ENCODE measurements at regions not wholly inside any gene's neighbourhood (a gene's known extent, or its start where the extent isn't known, plus 50 kb on each side); places are given as distances from the start of the nearest gene placed in this dataset.

- no peak for TF ChIP-seq CTCF (IDR thresholded peaks at IDR 0.05; ENCODE audit: insufficient read depth, low read depth, low read length, missing control alignments)
- H3K4me3 ChIP-seq (ENCODE audit: low read depth, low read length): no peak overlapping the region
- DNase-seq (ENCODE audit: low read depth): no peak
These were observed 186.1 kb upstream of the PRLR start for GRCh38 chr5:35416217-35416988.

DNA sequence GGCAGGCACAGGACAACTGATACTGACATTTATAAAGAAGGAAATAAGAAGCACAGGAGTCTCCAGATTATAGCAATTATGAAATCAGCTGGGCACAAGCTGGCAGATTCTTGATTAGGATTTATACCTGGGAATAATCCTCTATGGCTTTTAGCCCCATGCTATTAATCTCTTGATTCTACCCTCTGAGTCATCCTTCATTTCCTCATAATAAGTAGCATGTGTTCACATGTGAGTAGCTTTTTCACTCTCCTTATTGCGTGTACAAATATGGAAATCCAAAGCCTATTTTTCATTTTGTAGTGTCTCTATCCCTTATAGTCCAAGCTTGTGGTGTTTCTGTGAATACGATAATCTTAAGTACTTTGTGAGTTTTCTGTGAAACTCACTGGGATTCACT is 185.0 kb upstream of the PRLR start:
- DNase-seq (ENCODE audit: low read depth): no peak
- TF ChIP-seq CTCF (IDR thresholded peaks at IDR 0.05; ENCODE audit: insufficient read depth, low read depth, low read length, missing control alignments): no peak
- no peak overlapping the region for H3K4me3 ChIP-seq (ENCODE audit: low read depth, low read length)

- TF ChIP-seq CTCF (IDR thresholded peaks at IDR 0.05; ENCODE audit: insufficient read depth, low read depth, low read length, missing control alignments): no peak
- no peak overlapping the region for H3K4me3 ChIP-seq (ENCODE audit: low read depth, low read length)
- DNase-seq (ENCODE audit: low read depth): no peak
These were observed 179.1 kb upstream of the PRLR start for GRCh38 chr5:35409361-35409760.

DNA sequence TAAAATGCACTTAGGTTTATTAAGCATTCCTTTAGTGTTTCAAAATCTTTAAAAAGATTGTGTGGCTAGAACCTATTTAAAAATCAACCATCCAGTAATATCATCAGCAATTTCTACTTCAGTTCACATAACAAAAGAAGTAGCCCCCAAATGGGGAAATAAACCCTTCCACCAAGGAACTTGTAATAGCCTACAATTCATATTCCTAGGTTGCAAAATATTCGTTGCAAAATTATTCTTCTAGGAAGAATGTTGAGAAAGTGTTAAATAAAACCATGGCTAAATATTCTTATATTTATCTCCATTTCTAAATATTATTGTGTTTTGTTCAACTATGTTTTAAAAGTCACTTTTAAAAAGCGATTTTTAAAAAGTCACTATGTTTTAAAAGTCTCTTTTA is 177.9 kb upstream of the PRLR start:
- TF ChIP-seq CTCF (IDR thresholded peaks at IDR 0.05; ENCODE audit: insufficient read depth, low read depth, low read length, missing control alignments): no peak
- no peak overlapping the region for H3K4me3 ChIP-seq (ENCODE audit: low read depth, low read length)
- DNase-seq (ENCODE audit: low read depth): no peak

DNA sequence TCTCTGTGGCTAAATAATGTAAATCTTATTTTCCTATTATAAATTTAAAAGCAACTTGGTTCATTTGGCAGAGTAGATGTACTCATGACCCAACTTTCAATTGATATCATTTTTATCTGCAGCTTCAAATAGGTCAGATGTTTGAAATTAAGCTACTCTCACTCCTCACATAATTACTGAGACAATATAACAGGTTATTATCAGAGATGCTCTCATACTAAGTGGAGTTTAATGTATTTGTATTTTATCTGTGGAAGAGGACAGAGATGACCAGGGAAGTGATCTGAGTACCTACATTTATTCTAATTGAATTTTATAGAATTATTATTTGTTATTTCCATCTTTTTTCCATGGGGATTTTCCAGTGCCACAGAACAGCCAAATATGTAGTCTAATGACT is 177.4 kb upstream of the PRLR start:
- DNase-seq (ENCODE audit: low read depth): no peak
- H3K4me3 ChIP-seq (ENCODE audit: low read depth, low read length): no peak overlapping the region
- no peak for TF ChIP-seq CTCF (IDR thresholded peaks at IDR 0.05; ENCODE audit: insufficient read depth, low read depth, low read length, missing control alignments)

- no peak for TF ChIP-seq CTCF (IDR thresholded peaks at IDR 0.05; ENCODE audit: insufficient read depth, low read depth, low read length, missing control alignments)
- H3K4me3 ChIP-seq (ENCODE audit: low read depth, low read length): no peak overlapping the region
- DNase-seq (ENCODE audit: low read depth): no peak
These were observed 175.7 kb upstream of the PRLR start for GRCh38 chr5:35405938-35406337.

DNA sequence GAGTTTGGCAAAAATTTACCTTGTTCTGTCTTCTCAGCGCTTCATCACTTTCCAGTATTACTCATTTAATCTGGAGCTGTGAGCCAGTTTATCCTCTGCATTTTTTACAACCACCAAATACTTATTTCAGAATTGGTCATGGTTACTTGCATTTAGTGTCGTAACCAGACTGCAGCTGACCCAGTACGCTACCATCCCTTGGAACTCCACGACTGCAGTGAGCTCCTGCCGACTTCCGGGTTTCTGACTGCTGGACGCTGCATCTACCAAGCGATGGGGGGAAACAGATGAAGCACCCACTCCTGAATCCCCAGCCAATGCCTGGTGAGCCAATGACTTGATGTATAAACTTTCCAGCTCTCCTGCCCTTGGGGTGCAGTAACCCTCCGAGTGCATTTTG is 174.4 kb upstream of the PRLR start:
- H3K4me3 ChIP-seq (ENCODE audit: low read depth, low read length): no peak overlapping the region
- DNase-seq (ENCODE audit: low read depth): no peak
- no peak for TF ChIP-seq CTCF (IDR thresholded peaks at IDR 0.05; ENCODE audit: insufficient read depth, low read depth, low read length, missing control alignments)

Data from GM12865 (cell line).